Esophagus (tissue), 2 donors: ENCODE measurements at regions not wholly inside any gene's neighbourhood (a gene's known extent, or its start where the extent isn't known, plus 50 kb on each side); places are given as distances from the start of the nearest gene placed in this dataset.
"Not testable (repeated sequence)": the region's sequence is repeated elsewhere in the genome, so short reads cannot be mapped to it uniquely, and the experiment has no call there.

ENCODE experiments used
- H3K27ac ChIP-seq, 2 donors: one replicate each; pipeline ENCODE4 v1.5.1; 2013; ENCODE audit warnings: low read depth in 2 of 2, mild to moderate bottlenecking in 2 of 2, inconsistent platforms in 1 of 2, low read length in 1 of 2, moderate library complexity in 1 of 2
- H3K27me3 ChIP-seq, 2 donors: one replicate each; pipeline ENCODE4 v1.6.1; 2013; ENCODE audit warnings: low read length in 2 of 2, control low read depth in 1 of 2, mild to moderate bottlenecking in 1 of 2; ENCODE audit not compliant: insufficient read depth in 2 of 2, control insufficient read depth in 1 of 2
- H3K36me3 ChIP-seq, 2 donors: one replicate each; pipeline ENCODE4 v1.6.1; 2013; ENCODE audit warnings: low read length in 1 of 2; ENCODE audit not compliant: control insufficient read depth in 2 of 2, insufficient read depth in 2 of 2
- H3K4me1 ChIP-seq, 2 donors: one replicate each; pipeline ENCODE4 v1.6.1; 2013; ENCODE audit warnings: low read length in 1 of 2; ENCODE audit not compliant: control insufficient read depth in 2 of 2, insufficient read depth in 2 of 2
- H3K4me3 ChIP-seq, 2 donors: one replicate each; pipeline ENCODE4 v1.5.1; 2013; ENCODE audit warnings: low read length in 2 of 2, mild to moderate bottlenecking in 2 of 2, low read depth in 1 of 2, moderate library complexity in 1 of 2
- H3K9me3 ChIP-seq, 2 donors: one replicate each; pipeline ENCODE4 v1.6.1; 2013; ENCODE audit warnings: mild to moderate bottlenecking in 2 of 2, low read depth in 1 of 2, low read length in 1 of 2, moderate library complexity in 1 of 2; ENCODE audit not compliant: control insufficient read depth in 2 of 2, insufficient read depth in 1 of 2
- WGBS, 2 donors: extraction: QIAGEN DNeasy Blood & Tissue Kit; methylation state at CpG; one replicate each; pipeline ENCODE4 v1.1.7; 2013; 5-methylcytosine and 5-hydroxymethylcytosine counted together
- donor health status: healthy with polysubstance abuse.
- donor health status: Bipolar disorder and iron deficiency.

DNA sequence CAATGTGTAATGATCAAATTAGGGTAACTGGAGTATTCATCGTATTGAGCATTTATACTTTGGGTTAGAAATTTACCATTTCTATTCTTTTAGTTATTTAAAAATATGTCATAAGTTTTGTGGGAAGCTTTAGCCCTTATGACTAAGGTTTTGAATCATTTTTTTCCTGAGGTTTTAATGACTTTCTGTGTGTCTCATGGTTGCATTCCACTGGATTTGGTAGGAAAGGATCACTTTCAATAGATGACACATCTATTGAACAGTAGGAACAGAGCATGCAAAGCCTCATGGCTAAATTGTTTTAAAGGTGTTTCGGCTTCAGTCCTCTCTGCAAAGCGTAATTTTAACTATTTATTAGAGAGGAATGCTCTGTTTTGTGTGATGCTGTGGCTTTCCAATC, 512.4 kb upstream of the CHD1 start:
- H3K9me3 ChIP-seq, result no peaks in the 10 kb centered on the region
- no peak overlapping the region for H3K27ac ChIP-seq
- no peaks in the 10 kb centered on the region for H3K27me3 ChIP-seq
- no peak overlapping the region for H3K4me3 ChIP-seq
- H3K4me1 ChIP-seq, result no peaks in the 10 kb centered on the region
- WGBS, 2 donors, result 82 to 87% methylated on average over 3 of the region's 3 CpGs
- H3K36me3 ChIP-seq, result no peaks in the 10 kb centered on the region

DNA sequence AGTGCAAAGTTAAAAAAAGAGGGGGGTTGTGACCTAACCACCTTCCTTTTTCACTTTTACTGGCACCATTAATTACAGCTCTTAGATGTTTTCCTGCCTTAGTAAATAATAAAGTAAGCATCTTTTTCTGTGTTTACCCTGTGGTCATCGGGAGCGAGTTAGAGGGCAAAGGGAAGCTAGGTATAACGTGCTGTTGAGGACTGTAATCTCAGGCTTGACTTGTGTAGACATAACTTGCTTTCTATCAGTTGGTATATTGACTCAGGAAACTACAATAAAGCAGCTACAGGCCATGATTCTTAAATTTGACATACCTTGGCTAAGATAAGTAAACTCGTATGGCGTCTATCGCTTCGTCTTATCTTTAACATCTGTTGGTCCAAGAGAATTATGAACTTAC, 509.8 kb upstream of the CHD1 start:
- Histone ChIP-seq H3K27me3 (no peaks in the 10 kb centered on the region), H3K4me1 (no peaks in the 10 kb centered on the region), H3K9me3 (no peaks in the 10 kb centered on the region), H3K27ac (no peak overlapping the region), H3K4me3 (no peak overlapping the region), H3K36me3 (no peaks in the 10 kb centered on the region)
- 70 to 77% methylated on average over 7 of the region's 7 CpGs for WGBS, 2 donors

DNA sequence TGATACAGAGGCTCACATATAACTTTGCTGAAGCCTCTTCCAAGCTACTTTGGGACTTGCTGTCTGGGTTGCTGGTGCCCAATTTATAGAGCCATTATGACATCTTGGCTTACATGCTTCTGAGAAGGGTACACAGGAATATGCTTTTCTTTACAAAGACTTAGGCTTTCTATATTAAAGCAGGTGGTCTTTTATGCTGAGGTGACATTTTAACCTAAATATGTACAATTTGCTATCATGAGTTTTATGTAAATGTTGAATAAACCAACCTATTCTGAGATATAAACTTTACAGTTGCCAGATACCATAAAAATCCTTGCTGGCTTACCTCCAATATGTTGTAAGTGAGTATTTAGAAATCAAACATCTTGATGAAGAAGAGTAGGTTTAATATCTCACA, 509.2 kb upstream of the CHD1 start:
- Histone ChIP-seq H3K36me3 (no peaks in the 10 kb centered on the region), H3K9me3 (no peaks in the 10 kb centered on the region), H3K4me3 (no peak overlapping the region), H3K27ac (no peak overlapping the region), H3K4me1 (no peaks in the 10 kb centered on the region), H3K27me3 (no peaks in the 10 kb centered on the region)

DNA sequence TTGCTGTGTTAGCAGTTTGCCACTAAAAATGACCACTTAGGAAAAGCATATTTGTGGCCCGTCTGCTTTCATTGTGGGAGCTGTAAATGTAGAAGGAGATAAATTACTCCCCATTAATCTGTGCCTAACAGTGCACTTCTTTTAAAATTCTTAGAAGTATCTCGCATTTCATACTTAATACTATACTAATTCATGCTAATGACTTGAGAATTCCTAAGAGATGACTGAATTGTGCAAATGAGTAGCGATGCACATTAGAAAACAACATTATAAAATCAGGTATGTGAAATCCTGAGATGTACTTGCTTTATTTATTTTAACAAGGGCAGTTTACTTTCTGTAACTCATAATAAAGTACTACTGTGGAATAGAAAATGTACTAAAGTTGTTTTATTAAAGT, 494.6 kb upstream of the CHD1 start:
- not testable (repeated sequence) for H3K27ac ChIP-seq, H3K4me1 ChIP-seq, H3K9me3 ChIP-seq, H3K4me3 ChIP-seq, H3K27me3 ChIP-seq, H3K36me3 ChIP-seq
- WGBS, 2 donors, result no CpG with 5 or more reads among the region's 3 CpGs

DNA sequence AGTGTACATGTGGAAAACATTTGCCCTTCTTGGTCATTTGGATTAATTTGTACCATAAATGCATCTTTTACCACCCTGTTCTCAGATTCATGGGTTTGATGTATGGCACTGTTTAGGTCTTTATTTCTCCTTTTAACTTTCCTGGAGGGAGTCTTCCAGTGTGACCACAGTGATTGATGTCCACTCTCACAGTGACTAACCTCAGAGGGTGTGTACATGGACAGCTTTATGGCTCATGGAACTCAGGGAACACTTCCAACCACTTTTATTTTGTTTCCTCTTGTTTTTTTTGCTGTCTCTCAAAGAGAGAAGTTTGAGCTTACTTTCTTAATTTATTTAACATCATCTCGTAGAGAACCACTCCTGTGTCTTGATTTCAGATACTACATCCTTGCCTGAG, 489.8 kb upstream of the CHD1 start:
- H3K27me3 ChIP-seq, H3K4me3 ChIP-seq, H3K9me3 ChIP-seq, H3K36me3 ChIP-seq, H3K27ac ChIP-seq, H3K4me1 ChIP-seq: not testable (repeated sequence)
- 55 to 63% methylated on average over 1 of the region's 1 CpG for WGBS, 2 donors

DNA sequence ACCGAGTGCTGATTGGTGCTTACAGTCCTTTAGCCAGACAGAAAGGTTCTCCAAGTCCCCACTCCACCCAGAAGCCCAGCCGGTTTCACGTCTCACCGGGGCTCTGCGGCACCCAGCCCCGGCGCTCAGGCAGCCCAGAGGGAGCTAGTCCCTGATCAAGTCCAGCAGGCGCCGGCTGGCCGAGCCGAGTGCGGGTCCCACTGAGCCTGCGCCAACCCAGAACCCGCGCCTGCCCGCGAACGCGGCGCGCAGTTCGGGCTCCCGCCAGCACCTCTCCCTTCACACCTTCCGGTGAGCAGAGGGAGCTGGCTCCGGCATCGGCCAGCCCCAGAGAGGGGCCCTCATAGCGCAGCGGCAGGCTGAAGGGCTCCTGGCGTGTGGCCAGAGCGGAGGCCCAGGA, 481.6 kb upstream of the CHD1 start:
- H3K4me1 ChIP-seq, H3K4me3 ChIP-seq, H3K27me3 ChIP-seq, H3K36me3 ChIP-seq, H3K9me3 ChIP-seq, H3K27ac ChIP-seq: not testable (repeated sequence)
- WGBS, 2 donors, result 96 to 97% methylated on average over 18 to 23 of the region's 30 CpGs

DNA sequence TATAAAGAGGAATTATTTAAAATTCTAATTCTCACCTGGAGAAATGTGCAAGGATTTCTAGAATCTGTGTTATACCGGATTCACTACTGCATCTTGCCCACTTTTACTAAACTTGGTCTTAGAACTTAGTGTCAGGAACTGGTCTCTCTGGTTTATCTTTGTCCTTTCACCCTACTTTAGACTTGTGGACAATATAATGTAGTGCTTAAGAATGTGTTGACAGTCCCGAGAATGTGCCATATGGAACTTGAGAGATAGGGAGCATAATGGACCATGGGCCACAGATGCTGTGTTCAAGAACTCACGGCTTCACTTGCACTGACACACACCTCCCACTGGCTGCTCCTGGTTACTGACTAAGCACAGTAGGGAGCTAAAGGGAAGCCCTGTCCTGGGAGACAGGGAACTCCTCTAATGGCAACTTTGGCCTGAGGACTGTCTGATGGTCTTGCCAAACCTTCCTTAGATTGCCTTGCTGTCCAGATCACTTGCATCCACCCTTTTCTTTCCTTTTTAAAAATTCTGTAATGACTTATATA, 476.0 kb upstream of the CHD1 start:
- H3K36me3 ChIP-seq, H3K27ac ChIP-seq, H3K4me1 ChIP-seq, H3K9me3 ChIP-seq, H3K27me3 ChIP-seq, H3K4me3 ChIP-seq: not testable (repeated sequence)
- WGBS, 2 donors, result 84 to 85% methylated on average over 2 to 3 of the region's 3 CpGs

DNA sequence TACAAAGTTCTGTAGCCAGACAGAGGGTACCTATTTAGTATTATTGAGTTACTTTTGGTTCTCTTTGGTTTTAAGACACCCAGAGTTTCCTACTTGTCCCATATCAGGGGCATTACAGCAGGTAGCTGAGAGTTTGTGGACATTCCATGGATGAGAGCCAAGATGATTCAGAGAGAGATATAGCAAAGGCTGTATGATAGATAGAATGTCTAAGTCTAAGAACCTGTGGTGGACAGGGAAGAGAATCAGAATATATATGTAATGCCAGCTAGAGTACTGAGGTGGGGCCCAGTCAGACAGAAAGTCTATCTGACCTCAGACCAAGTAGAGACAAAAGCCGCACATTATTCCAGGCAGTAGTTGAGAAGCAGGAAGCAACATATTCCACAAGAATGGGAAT, 471.8 kb upstream of the CHD1 start:
- H3K27ac ChIP-seq, H3K36me3 ChIP-seq, H3K27me3 ChIP-seq, H3K4me1 ChIP-seq, H3K9me3 ChIP-seq, H3K4me3 ChIP-seq: not testable (repeated sequence)
- 97 to 100% methylated on average over 1 of the region's 1 CpG for WGBS, 2 donors

DNA sequence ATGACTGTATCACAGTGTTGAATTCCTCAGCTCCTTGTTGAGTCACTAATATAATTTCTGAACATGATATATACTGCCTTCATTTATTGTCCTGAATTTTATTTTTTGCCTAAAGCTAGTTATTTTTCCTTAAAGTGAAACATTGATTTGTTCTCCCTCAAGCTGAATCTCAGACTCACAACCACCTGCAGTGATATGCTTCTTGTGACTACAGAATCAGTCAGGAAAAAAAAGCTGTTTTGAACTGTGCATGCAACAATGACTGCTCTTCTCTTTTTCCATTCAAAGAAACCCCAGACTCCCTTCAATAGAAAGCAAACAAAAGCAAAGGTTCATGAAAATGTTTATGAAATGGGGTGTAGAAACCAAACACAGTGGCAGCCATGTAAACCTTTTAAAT, 470.2 kb upstream of the CHD1 start:
- no peaks in the 10 kb centered on the region for H3K27me3 ChIP-seq
- no peaks in the 10 kb centered on the region for H3K4me1 ChIP-seq
- no peaks in the 10 kb centered on the region for H3K9me3 ChIP-seq
- no peaks in the 10 kb centered on the region for H3K36me3 ChIP-seq
- no peak overlapping the region for H3K4me3 ChIP-seq
- no peak overlapping the region for H3K27ac ChIP-seq

DNA sequence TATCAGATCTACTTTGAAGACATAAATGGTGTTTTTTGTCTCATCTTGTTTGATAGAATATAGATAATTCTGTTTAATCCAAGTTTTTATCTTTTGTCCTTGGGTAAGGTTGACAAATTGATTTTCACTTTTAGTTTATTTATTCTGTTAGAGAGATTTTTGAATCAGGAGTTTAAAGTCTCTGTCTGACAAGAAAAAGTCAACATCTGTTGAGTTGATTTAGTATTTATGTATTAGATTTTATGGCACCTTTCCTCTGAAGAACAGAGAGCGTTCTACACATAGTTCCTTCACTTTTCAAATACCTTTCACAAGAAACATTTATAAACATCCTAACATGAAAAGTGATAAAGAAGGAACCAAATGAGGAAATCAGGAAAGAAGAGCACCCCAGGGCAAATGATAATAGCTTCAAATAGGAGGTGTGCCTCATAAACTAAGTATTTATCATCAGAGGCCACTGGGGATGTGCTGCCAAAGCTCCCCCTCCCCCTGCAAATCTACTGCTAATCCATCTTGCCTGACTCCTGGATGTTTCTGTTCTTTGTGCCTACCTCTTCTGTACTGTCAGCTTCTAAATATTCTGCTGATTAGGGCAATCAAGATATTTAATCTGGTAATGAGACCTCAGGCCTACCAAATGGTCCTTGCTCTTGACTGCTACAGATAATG, 457.7 kb upstream of the CHD1 start:
- 50 to 51% methylated on average over 1 of the region's 1 CpG for WGBS, 2 donors

More for the DNA sequence above, 457.7 kb upstream of the CHD1 start:
- no peaks in the 10 kb centered on the region for H3K9me3 ChIP-seq
- H3K27me3 ChIP-seq, result no peaks in the 10 kb centered on the region
- H3K36me3 ChIP-seq, result no peaks in the 10 kb centered on the region
- no peak overlapping the region for H3K27ac ChIP-seq
- no peaks in the 10 kb centered on the region for H3K4me1 ChIP-seq
- H3K4me3 ChIP-seq, result no peak overlapping the region
